H9 (cell line): ENCODE measurements at regions not wholly inside any gene's neighbourhood (a gene's known extent, or its start where the extent isn't known, plus 50 kb on each side); places are given as distances from the start of the nearest gene placed in this dataset.

Experiments
- DNase-seq: peaks from one replicate; pipeline ENCODE4 v3.0.0-alpha.2; 2017
- H2AFZ ChIP-seq: one replicate; pipeline ENCODE4 v1.6.1; 2013; ENCODE audit warnings: mild to moderate bottlenecking, low read length, control low read depth, moderate library complexity
- H2AK5ac ChIP-seq: 2 replicates; pipeline ENCODE4 v1.6.1; 2013; ENCODE audit warnings: low read length, control low read depth, mixed read lengths; ENCODE audit not compliant: insufficient read length
- H2BK120ac ChIP-seq: one replicate; pipeline ENCODE4 v1.6.1; 2013; ENCODE audit warnings: low read depth, mild to moderate bottlenecking, low read length, control low read depth, inconsistent platforms; ENCODE audit not compliant: poor library complexity, severe bottlenecking
- H2BK12ac ChIP-seq: 2 replicates; pipeline ENCODE4 v1.6.1; 2013; ENCODE audit warnings: low read length, control low read depth, mixed read lengths, low read depth; ENCODE audit not compliant: insufficient read length
- H2BK15ac ChIP-seq: 2 replicates; pipeline ENCODE4 v1.6.1; 2013; ENCODE audit warnings: low read depth, low read length, control low read depth
- H2BK20ac ChIP-seq: one replicate; pipeline ENCODE4 v1.6.1; 2013; ENCODE audit warnings: low read depth, mild to moderate bottlenecking, low read length, control low read depth, inconsistent platforms; ENCODE audit not compliant: poor library complexity, severe bottlenecking
- H2BK5ac ChIP-seq: 2 replicates; pipeline ENCODE4 v1.6.1; 2013; ENCODE audit warnings: low read length, control low read depth, mixed read lengths; ENCODE audit not compliant: insufficient read length
- H3K14ac ChIP-seq: 2 replicates; pipeline ENCODE4 v1.6.1; 2013; ENCODE audit warnings: low read length, control low read depth; ENCODE audit not compliant: insufficient read depth
- H3K18ac ChIP-seq: 2 replicates; pipeline ENCODE4 v1.6.1; 2013; ENCODE audit warnings: low read depth, mild to moderate bottlenecking, mixed read lengths, low read length, control low read depth; ENCODE audit not compliant: insufficient read length
- H3K23ac ChIP-seq: 2 replicates; pipeline ENCODE4 v1.6.1; 2013; ENCODE audit warnings: low read length, control low read depth, mixed read lengths, low read depth; ENCODE audit not compliant: insufficient read length
- H3K23me2 ChIP-seq: 2 replicates; pipeline ENCODE4 v1.6.1; 2013; ENCODE audit warnings: low read depth, mild to moderate bottlenecking, mixed read lengths, low read length, control low read depth; ENCODE audit not compliant: insufficient read length, poor library complexity, severe bottlenecking
- H3K27ac ChIP-seq: 2 replicates; pipeline ENCODE4 v1.5.1; 2013; ENCODE audit warnings: low read length, control low read depth, mixed read lengths, low read depth; ENCODE audit not compliant: insufficient read length
- H3K27me3 ChIP-seq: 2 replicates; pipeline ENCODE4 v1.6.1; 2013; ENCODE audit warnings: low read length, control low read depth, inconsistent platforms; ENCODE audit not compliant: insufficient read depth
- H3K4ac ChIP-seq: 2 replicates; pipeline ENCODE4 v1.6.1; 2013; ENCODE audit warnings: low read depth, mild to moderate bottlenecking, control low read depth, inconsistent platforms, low read length, moderate library complexity
- H3K4me1 ChIP-seq: 2 replicates; pipeline ENCODE4 v1.6.1; 2013; ENCODE audit warnings: low read length, control low read depth, inconsistent platforms; ENCODE audit not compliant: insufficient read depth
- H3K4me2 ChIP-seq: 2 replicates; pipeline ENCODE4 v1.6.1; 2013; ENCODE audit warnings: low read length, control low read depth, mixed read lengths; ENCODE audit not compliant: insufficient read length, insufficient read depth
- H3K56ac ChIP-seq: 2 replicates; pipeline ENCODE4 v1.6.1; 2013; ENCODE audit warnings: low read depth, mild to moderate bottlenecking, mixed read lengths, low read length, control low read depth; ENCODE audit not compliant: insufficient read length
- H3K79me1 ChIP-seq: 2 replicates; pipeline ENCODE4 v1.6.1; 2013; ENCODE audit warnings: low read depth, mild to moderate bottlenecking, moderate library complexity, low read length, control low read depth, inconsistent platforms; ENCODE audit not compliant: insufficient read depth, poor library complexity, severe bottlenecking
- H3K79me2 ChIP-seq: 2 replicates; pipeline ENCODE4 v1.6.1; 2013; ENCODE audit warnings: low read length, control low read depth, inconsistent platforms; ENCODE audit not compliant: insufficient read depth
- H3K9ac ChIP-seq: 2 replicates; pipeline ENCODE4 v1.6.1; 2013; ENCODE audit warnings: low read length, control low read depth, mixed read lengths; ENCODE audit not compliant: insufficient read length; ENCODE audit errors: extremely low read depth
- H3K9me3 ChIP-seq: one replicate; pipeline ENCODE4 v1.6.1; 2013; ENCODE audit warnings: low read depth, low read length, inconsistent platforms; ENCODE audit not compliant: control insufficient read depth
- H3T11ph ChIP-seq: one replicate; pipeline ENCODE4 v1.6.1; 2013; ENCODE audit warnings: mild to moderate bottlenecking, low read length, control low read depth, inconsistent platforms
- H4K20me1 ChIP-seq: one replicate; pipeline ENCODE4 v1.6.1; 2013; ENCODE audit not compliant: control insufficient read depth, insufficient read length, insufficient read depth
- H4K5ac ChIP-seq: 2 replicates; pipeline ENCODE4 v1.6.1; 2013; ENCODE audit warnings: low read depth, mild to moderate bottlenecking, mixed read lengths, low read length, control low read depth; ENCODE audit not compliant: insufficient read length
- H4K8ac ChIP-seq: replicated peaks from 2 replicates; pipeline ENCODE4 v1.6.1; 2013; ENCODE audit warnings: low read length, control low read depth, mixed read lengths, low read depth; ENCODE audit not compliant: insufficient read length
- H4K91ac ChIP-seq: 2 replicates; pipeline ENCODE4 v1.6.1; 2013; ENCODE audit warnings: low read depth, mild to moderate bottlenecking, moderate library complexity, mixed read lengths, low read length, control low read depth; ENCODE audit not compliant: insufficient read length
- H3K27ac Mint-ChIP-seq, 3 experiments: 2 replicates in 2 of 3; 3 replicates in 1 of 3; pipeline ENCODE4 v1.8.0; 2020 to 2021; ENCODE audit warnings: mixed read lengths in 3 of 3, mild to moderate bottlenecking in 1 of 3, moderate library complexity in 1 of 3
- H3K27me3 Mint-ChIP-seq: 2 replicates; pipeline ENCODE4 v1.8.0; 2021; ENCODE audit warnings: low read depth, mild to moderate bottlenecking, moderate library complexity, mixed read lengths
- H3K36me3 Mint-ChIP-seq, 3 experiments: 2 replicates in 2 of 3; 3 replicates in 1 of 3; pipeline ENCODE4 v1.8.0; 2020 to 2021; ENCODE audit warnings: low read depth in 3 of 3, mixed read lengths in 3 of 3; ENCODE audit not compliant: insufficient read depth in 1 of 3
- H3K4me1 Mint-ChIP-seq, 2 experiments: 2 replicates each; pipeline ENCODE4 v1.8.0; 2020; ENCODE audit warnings: mixed read lengths in 2 of 2
- H3K4me3 Mint-ChIP-seq, 2 experiments: 2 replicates in 1 of 2; 3 replicates in 1 of 2; pipeline ENCODE4 v1.8.0; 2020 to 2021; ENCODE audit warnings: mild to moderate bottlenecking in 2 of 2, mixed read lengths in 2 of 2, moderate library complexity in 1 of 2
- H3K9me3 Mint-ChIP-seq, 2 experiments: 2 replicates in 1 of 2; 3 replicates in 1 of 2; pipeline ENCODE4 v1.8.0; 2020; ENCODE audit warnings: mild to moderate bottlenecking in 2 of 2, mixed read lengths in 2 of 2, moderate library complexity in 1 of 2
- WGBS: extraction: QIAGEN DNeasy Blood & Tissue Kit; methylation state at CpG from one replicate; pipeline ENCODE4 v1.1.7; 2013; ENCODE audit warnings: missing lambda C conversion rate, low lambda C conversion rate, mixed read lengths; ENCODE audit not compliant: insufficient read length; ENCODE audit errors: extremely low coverage; 5-methylcytosine and 5-hydroxymethylcytosine counted together
- TF ChIP-seq, protein P1 (sequence below): fragments of 200-600 bp; sonication (generic); conservative IDR thresholded peaks from 3 replicates; pipeline ENCODE4 v1.8.0; 2021; ENCODE audit warnings: antibody characterized with exemption, mild to moderate bottlenecking

DNA sequence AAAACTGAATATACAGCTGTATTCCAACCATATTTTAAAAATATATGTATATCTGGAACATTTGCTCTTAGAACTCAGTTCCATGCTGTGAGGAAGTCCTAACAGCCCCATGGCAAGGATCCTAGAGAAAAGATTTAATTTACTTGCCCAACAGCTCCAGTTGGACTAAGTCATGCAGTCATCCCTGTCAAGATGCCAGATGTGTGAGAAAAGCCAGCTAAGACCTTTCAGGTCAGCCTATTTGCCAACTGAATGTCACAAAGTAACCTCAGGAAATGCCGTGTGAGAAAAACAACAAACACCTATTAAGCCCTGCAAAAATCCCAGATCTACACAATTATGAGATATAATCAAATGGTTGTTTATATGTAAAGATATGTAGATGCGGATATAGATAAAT lies 416.3 kb downstream of the NR2F1-AS1 start:
- Histone ChIP-seq H3K23ac (no peak overlapping the region), H2BK15ac (no peak overlapping the region), H4K5ac (no peak overlapping the region), H3K4me2 (no peak overlapping the region), H2BK20ac (no peak overlapping the region), H4K8ac (no peak overlapping the region), H3K79me2 (no peaks in the 10 kb centered on the region), H3K4ac (no peak overlapping the region), H3K27ac (no peak overlapping the region), H3K9me3 (no peaks in the 10 kb centered on the region), H3K27me3 (no peaks in the 10 kb centered on the region), H3K9ac (no peak overlapping the region), H2BK12ac (no peak overlapping the region), H3K18ac (no peak overlapping the region), H2BK120ac (no peak overlapping the region), H3T11ph (no peak overlapping the region), H2BK5ac (no peak overlapping the region), H3K14ac (no peak overlapping the region), H3K56ac (no peak overlapping the region), H4K91ac (no peak overlapping the region), H3K23me2 (no peaks in the 10 kb centered on the region), H4K20me1 (no peaks in the 10 kb centered on the region), H3K79me1 (no peaks in the 10 kb centered on the region), H3K4me1 (no peaks in the 10 kb centered on the region), H2AFZ (no peak overlapping the region), H2AK5ac (no peak overlapping the region)
- no peaks in the 10 kb centered on the region; the same call in 1 of the 2 replicates for H3K27me3 Mint-ChIP-seq
- H3K4me3 Mint-ChIP-seq = no peak overlapping the region
- peaks cover 0 to 4% of the 10 kb centered on the region in 2 experiments; a peak in 2 of 5 replicates for H3K9me3 Mint-ChIP-seq
- WGBS = 100% methylated on average over 1 of the region's 2 CpGs
- no peaks in the 10 kb centered on the region for H3K36me3 Mint-ChIP-seq
- TF ChIP-seq, protein P1, sequence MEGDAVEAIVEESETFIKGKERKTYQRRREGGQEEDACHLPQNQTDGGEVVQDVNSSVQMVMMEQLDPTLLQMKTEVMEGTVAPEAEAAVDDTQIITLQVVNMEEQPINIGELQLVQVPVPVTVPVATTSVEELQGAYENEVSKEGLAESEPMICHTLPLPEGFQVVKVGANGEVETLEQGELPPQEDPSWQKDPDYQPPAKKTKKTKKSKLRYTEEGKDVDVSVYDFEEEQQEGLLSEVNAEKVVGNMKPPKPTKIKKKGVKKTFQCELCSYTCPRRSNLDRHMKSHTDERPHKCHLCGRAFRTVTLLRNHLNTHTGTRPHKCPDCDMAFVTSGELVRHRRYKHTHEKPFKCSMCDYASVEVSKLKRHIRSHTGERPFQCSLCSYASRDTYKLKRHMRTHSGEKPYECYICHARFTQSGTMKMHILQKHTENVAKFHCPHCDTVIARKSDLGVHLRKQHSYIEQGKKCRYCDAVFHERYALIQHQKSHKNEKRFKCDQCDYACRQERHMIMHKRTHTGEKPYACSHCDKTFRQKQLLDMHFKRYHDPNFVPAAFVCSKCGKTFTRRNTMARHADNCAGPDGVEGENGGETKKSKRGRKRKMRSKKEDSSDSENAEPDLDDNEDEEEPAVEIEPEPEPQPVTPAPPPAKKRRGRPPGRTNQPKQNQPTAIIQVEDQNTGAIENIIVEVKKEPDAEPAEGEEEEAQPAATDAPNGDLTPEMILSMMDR = no peak
- H3K27ac Mint-ChIP-seq = 0 out of 7 replicates have a peak overlapping the region, but pooled peaks of 1 of the 3 experiments have one; percentile 32
- no peak for DNase-seq
- peaks cover 6% of the 10 kb centered on the region in 2 experiments; a peak in 3 of 4 replicates for H3K4me1 Mint-ChIP-seq
